GM21526 (cell line): ENCODE measurements at regions not wholly inside any gene's neighbourhood (a gene's known extent, or its start where the extent isn't known, plus 50 kb on each side); places are given as distances from the start of the nearest gene placed in this dataset.
"Not testable (repeated sequence)": the region's sequence is repeated elsewhere in the genome, so short reads cannot be mapped to it uniquely, and the experiment has no call there.

ENCODE experiments used
- ATAC-seq: cut with Tn5 transposase; IDR thresholded peaks from one replicate; pipeline ENCODE4 v1.9.1; 2021; ENCODE audit warnings: moderate library complexity; ENCODE audit not compliant: unreplicated experiment, low FRiP score

- ATAC-seq = not testable (repeated sequence)
Observed at GRCh38 chrX:131696989-131697388, 153.1 kb downstream of the OR13H1 start.

GRCh38 chrX:131703646-131704045, 159.8 kb downstream of the OR13H1 start:
- ATAC-seq = no peak

- ATAC-seq = peak; percentile 63
Observed at GRCh38 chrX:131704136-131704695, 160.3 kb downstream of the OR13H1 start.

- ATAC-seq = no peak
Observed at GRCh38 chrX:131709553-131709952, 165.7 kb downstream of the OR13H1 start.

GRCh38 chrX:131711478-131711867, 167.6 kb downstream of the OR13H1 start:
- ATAC-seq = no peak

GRCh38 chrX:131723646-131724045, 179.8 kb downstream of the OR13H1 start:
- no peak for ATAC-seq

GRCh38 chrX:131724292-131724691, 180.4 kb downstream of the OR13H1 start:
- ATAC-seq = no peak

- ATAC-seq = no peak
Observed at GRCh38 chrX:131725001-131725654, 181.3 kb downstream of the OR13H1 start.

- ATAC-seq = no peak
Observed at GRCh38 chrX:131727778-131728177, 183.9 kb downstream of the OR13H1 start.

GRCh38 chrX:131728295-131729145, 184.6 kb downstream of the OR13H1 start:
- ATAC-seq = peak; percentile 61

GRCh38 chrX:131729295-131729694, 185.4 kb downstream of the OR13H1 start:
- peak; percentile 54 for ATAC-seq

GRCh38 chrX:131734621-131735020, 190.7 kb downstream of the OR13H1 start:
- ATAC-seq = no peak

GRCh38 chrX:131735127-131735526, 191.3 kb downstream of the OR13H1 start:
- no peak for ATAC-seq

- ATAC-seq = no peak
Observed at GRCh38 chrX:131739823-131740222, 195.9 kb downstream of the OR13H1 start.

- ATAC-seq = peak; percentile 66
Observed at GRCh38 chrX:131741103-131741581, 197.3 kb downstream of the OR13H1 start.

- no peak for ATAC-seq
Observed at GRCh38 chrX:131745942-131746489, 202.1 kb downstream of the OR13H1 start.

GRCh38 chrX:131746491-131746968, 202.7 kb downstream of the OR13H1 start:
- peak; percentile 45 for ATAC-seq

GRCh38 chrX:131747173-131747572, 203.3 kb downstream of the OR13H1 start:
- ATAC-seq = peak; percentile 52

- ATAC-seq = peak; percentile 59
Observed at GRCh38 chrX:131752493-131753198, 208.8 kb downstream of the OR13H1 start.

GRCh38 chrX:131762802-131763234, 218.9 kb downstream of the OR13H1 start:
- peak; percentile 57 for ATAC-seq
